Thyroid gland (tissue), 4 donors: ENCODE measurements at regions not wholly inside any gene's neighbourhood (a gene's known extent, or its start where the extent isn't known, plus 50 kb on each side); places are given as distances from the start of the nearest gene placed in this dataset.

Experiments used
- CTCF ChIP-seq, 6 experiments: fragments of 200-600 bp in 3 of 6; fragments of 450-650 bp in 3 of 6; sonication (generic) in 3 of 6; IDR thresholded peaks; one replicate each; pipeline ENCODE4 v1.5.1; 2016 to 2019; ENCODE audit warnings: antibody characterized with exemption in 6 of 6, mild to moderate bottlenecking in 2 of 6, inconsistent platforms in 1 of 6, moderate library complexity in 1 of 6
- POLR2A ChIP-seq, 2 donors: fragments of 450-650 bp; IDR thresholded peaks; one replicate each; pipeline ENCODE4 v1.6.1; 2017; ENCODE audit warnings: antibody characterized with exemption in 2 of 2, mild to moderate bottlenecking in 2 of 2, moderate library complexity in 1 of 2

- TF ChIP-seq CTCF (IDR thresholded peaks at IDR 0.05) (no peak), POLR2A (IDR thresholded peaks at IDR 0.05) (no peak)
These were observed 265.4 kb downstream of the HRH4 start for GRCh38 chr18:24725644-24726415.
